HepG2 (cell line): ENCODE measurements at regions not wholly inside any gene's neighbourhood (a gene's known extent, or its start where the extent isn't known, plus 50 kb on each side); places are given as distances from the start of the nearest gene placed in this dataset.

ENCODE experiments used
- NFAT5 ChIP-seq: sonication (generic); formaldehyde crosslinking; IDR thresholded peaks from 2 replicates; pipeline ENCODE4 v1.4.0; 2020; ENCODE audit warnings: missing genetic modification reagents
- POLR2A ChIP-seq, 2 experiments: IDR thresholded peaks; 2 replicates each; pipeline ENCODE4 v1.6.1; 2011; ENCODE audit warnings: low read depth in 2 of 2, low read length in 2 of 2, mild to moderate bottlenecking in 1 of 2, moderate library complexity in 1 of 2; ENCODE audit not compliant: insufficient read depth in 1 of 2
- RNF2 ChIP-seq: fragments of 450-650 bp; conservative IDR thresholded peaks from 2 replicates; pipeline ENCODE4 v1.6.1; 2016; ENCODE audit warnings: low read depth
- SOX5 ChIP-seq: IDR thresholded peaks from 2 replicates; pipeline ENCODE4 v1.6.1; 2016; ENCODE audit warnings: borderline replicate concordance
- TF ChIP-seq, protein P1 (sequence below): sonication (generic); formaldehyde crosslinking; IDR thresholded peaks from 2 replicates; pipeline ENCODE4 v1.5.0; 2020; ENCODE audit warnings: mild to moderate bottlenecking, missing genetic modification reagents, moderate library complexity

- TF ChIP-seq RNF2: no peak
- TF ChIP-seq NFAT5 (CRISPR knock-in tag): no peak
- no peak for TF ChIP-seq POLR2A (IDR thresholded peaks at IDR 0.05; ENCODE audit: insufficient read depth in 1 of 2, low read depth in 2 of 2, low read length in 2 of 2)
- TF ChIP-seq, protein P1, sequence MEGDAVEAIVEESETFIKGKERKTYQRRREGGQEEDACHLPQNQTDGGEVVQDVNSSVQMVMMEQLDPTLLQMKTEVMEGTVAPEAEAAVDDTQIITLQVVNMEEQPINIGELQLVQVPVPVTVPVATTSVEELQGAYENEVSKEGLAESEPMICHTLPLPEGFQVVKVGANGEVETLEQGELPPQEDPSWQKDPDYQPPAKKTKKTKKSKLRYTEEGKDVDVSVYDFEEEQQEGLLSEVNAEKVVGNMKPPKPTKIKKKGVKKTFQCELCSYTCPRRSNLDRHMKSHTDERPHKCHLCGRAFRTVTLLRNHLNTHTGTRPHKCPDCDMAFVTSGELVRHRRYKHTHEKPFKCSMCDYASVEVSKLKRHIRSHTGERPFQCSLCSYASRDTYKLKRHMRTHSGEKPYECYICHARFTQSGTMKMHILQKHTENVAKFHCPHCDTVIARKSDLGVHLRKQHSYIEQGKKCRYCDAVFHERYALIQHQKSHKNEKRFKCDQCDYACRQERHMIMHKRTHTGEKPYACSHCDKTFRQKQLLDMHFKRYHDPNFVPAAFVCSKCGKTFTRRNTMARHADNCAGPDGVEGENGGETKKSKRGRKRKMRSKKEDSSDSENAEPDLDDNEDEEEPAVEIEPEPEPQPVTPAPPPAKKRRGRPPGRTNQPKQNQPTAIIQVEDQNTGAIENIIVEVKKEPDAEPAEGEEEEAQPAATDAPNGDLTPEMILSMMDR (CRISPR knock-in tag): 0 out of 2 replicates have a peak, but pooled peaks have one; percentile 9
- TF ChIP-seq SOX5: no peak
Measured at GRCh38 chr6:147774856-147775255, 266.4 kb downstream of the SAMD5 start.
